ENCODE measurements at regions not wholly inside any gene's neighbourhood (a gene's known extent, or its start where the extent isn't known, plus 50 kb on each side); places are given as distances from the start of the nearest gene placed in this dataset.

GRCh38 chr4:19309378-19309777 lies 942.3 kb upstream of the SLIT2 start:
- no peak for FAIRE-seq

More at GRCh38 chr4:19309378-19309777, 942.3 kb upstream of the SLIT2 start:
- DNase-seq (ENCODE audit: low read depth, low spot score), result peak; percentile 55
- Histone ChIP-seq H3K9ac (replicated peaks; ENCODE audit: extremely low read depth, insufficient read depth, low read length) (no peak overlapping the region), H3K4me1 (ENCODE audit: control insufficient read depth, extremely low read depth, insufficient read depth, low read length) (peaks cover 3% of the 10 kb centered on the region), H3K9me3 (replicated peaks; ENCODE audit: control insufficient read depth, insufficient read depth, low read length) (no peaks in the 10 kb centered on the region), H3K79me2 (ENCODE audit: control insufficient read depth, insufficient read depth, low read length) (no peaks in the 10 kb centered on the region), H4K20me1 (replicated peaks; ENCODE audit: control insufficient read depth, extremely low read depth, insufficient read depth, low read length) (no peaks in the 10 kb centered on the region), H3K36me3 (ENCODE audit: control insufficient read depth in 2 of 2, extremely low read depth in 1 of 2, insufficient read depth in 2 of 2, low read length in 2 of 2) (no peaks in the 10 kb centered on the region), H3K4me2 (ENCODE audit: insufficient read depth, low read length) (no peak overlapping the region), H3K4me3 (replicated peaks in 1 of 3; ENCODE audit: insufficient read depth in 1 of 3, low read depth in 1 of 3, low read length in 3 of 3) (no peak overlapping the region), H3K27ac (ENCODE audit: insufficient read depth, low read depth, low read length) (no peak overlapping the region), H3K9me1 (replicated peaks; ENCODE audit: control insufficient read depth, extremely low read depth, insufficient read depth, low read length) (no peaks in the 10 kb centered on the region), H3K27me3 (ENCODE audit: control insufficient read depth in 2 of 2, insufficient read depth in 2 of 2, low read length in 2 of 2) (no peaks in the 10 kb centered on the region), H2AFZ (ENCODE audit: low read depth, low read length) (peak overlapping the region; percentile 20)
- intact Hi-C loops (cut with micrococcal nuclease), result loop anchor here (1.0 kb wide), 1 partner anchor 940 kb away; no protein-coding TSS in a partner anchor
- BruUV-seq (replicated peaks), result no TSS peak
- ChIA-PET CTCF (interaction anchor here (1.0 to 1.8 kb wide), 7 partner anchors 9 to 1376 kb away, joined by 3 to 17 read pairs (median 4); no protein-coding TSS in a partner anchor), POLR2A (no interaction called here)
- TF ChIP-seq MAX (IDR thresholded peaks at IDR 0.05; ENCODE audit: insufficient read depth, insufficient read length), result no peak
- TF ChIP-seq CTCF (IDR thresholded peaks at IDR 0.05; ENCODE audit: extremely low read depth in 1 of 2, insufficient read depth in 1 of 2, low read depth in 1 of 2, low read length in 2 of 2), result peak in 1 of 2 donors; percentile 10
- dilution Hi-C loops (cut with MboI; ENCODE audit: extremely low pct_ligation_motif_present, low sequenced_read_pairs), result no loop called here

Data from endothelial cell of umbilical vein (primary cell).